ENCODE measurements at regions not wholly inside any gene's neighbourhood (a gene's known extent, or its start where the extent isn't known, plus 50 kb on each side); places are given as distances from the start of the nearest gene placed in this dataset.

DNA sequence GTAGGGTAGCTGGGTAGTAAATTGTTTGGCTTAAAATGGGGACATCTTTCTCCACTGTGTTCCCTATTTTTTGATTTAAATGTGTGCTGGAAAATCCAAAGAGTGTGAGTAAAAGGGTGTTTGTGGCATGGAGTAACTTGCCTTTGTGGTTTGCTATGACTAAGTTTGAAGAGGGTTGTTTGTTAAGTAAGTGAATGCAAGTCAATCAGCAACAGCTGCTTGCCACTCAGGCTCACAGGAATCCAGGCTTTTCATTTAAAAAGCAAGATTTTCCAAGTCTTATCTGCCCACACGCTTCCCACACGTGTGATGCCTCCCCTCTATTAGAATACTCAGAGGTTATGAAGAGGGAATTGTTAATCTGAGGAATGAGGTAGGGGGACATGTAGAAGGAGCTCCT is 847.7 kb upstream of the RBFOX1 start:
- Histone ChIP-seq H4K91ac (ENCODE audit: insufficient read depth, low read depth, low read length) (no peak overlapping the region), H3K9me3 (ENCODE audit: control insufficient read depth, insufficient read depth, low read length) (peaks cover 10% of the 10 kb centered on the region), H3K4me2 (ENCODE audit: low read depth, low read length) (no peak overlapping the region), H2AK5ac (ENCODE audit: low read depth, low read length) (no peak overlapping the region), H3K27me3 (ENCODE audit: control insufficient read depth, insufficient read depth, low read length) (no peaks in the 10 kb centered on the region), H3K36me3 (ENCODE audit: control insufficient read depth, insufficient read depth, low read length) (no peaks in the 10 kb centered on the region), H4K5ac (ENCODE audit: low read depth, low read length) (no peak overlapping the region), H3K18ac (ENCODE audit: low read depth, low read length) (no peak overlapping the region), H3K14ac (replicated peaks; ENCODE audit: low read depth, low read length) (no peak overlapping the region), H3K23ac (ENCODE audit: low read depth, low read length) (no peak overlapping the region), H2AFZ (replicated peaks; ENCODE audit: low read length, poor library complexity) (no peak overlapping the region), H3K4me3 (ENCODE audit: insufficient read depth, low read depth, low read length) (no peak overlapping the region), H3K79me1 (ENCODE audit: low read depth in 1 of 2, low read length in 2 of 2) (no peaks in the 10 kb centered on the region), H3K27ac (ENCODE audit: insufficient read depth, low read length) (no peak overlapping the region), H2BK20ac (ENCODE audit: low read depth, low read length) (no peak overlapping the region), H3K56ac (ENCODE audit: extremely low read depth, insufficient read depth, low read length) (no peak overlapping the region), H3K9me1 (ENCODE audit: insufficient read depth, low read length) (no peaks in the 10 kb centered on the region), H3K4ac (ENCODE audit: low read depth, low read length) (no peak overlapping the region), H2AK9ac (replicated peaks; ENCODE audit: low read depth, low read length, poor library complexity) (no peak overlapping the region), H2BK15ac (ENCODE audit: low read depth, low read length) (no peak overlapping the region), H4K20me1 (ENCODE audit: insufficient read depth, low read length) (no peaks in the 10 kb centered on the region), H4K8ac (ENCODE audit: low read depth in 2 of 2, low read length in 2 of 2) (no peak overlapping the region), H3K9ac (ENCODE audit: low read depth, low read length) (no peak overlapping the region), H2BK120ac (ENCODE audit: low read depth, low read length) (no peak overlapping the region), H2BK5ac (ENCODE audit: low read depth, low read length, poor library complexity, severe bottlenecking) (no peak overlapping the region), H3K4me1 (ENCODE audit: control insufficient read depth, insufficient read depth, low read length) (no peaks in the 10 kb centered on the region)
- ChIA-PET POLR2A (ENCODE audit: unreplicated experiment) (no interaction called here), CTCF (interaction anchor here (0.5 kb wide), 1 partner anchor 66 kb away, joined by 3 read pairs; no protein-coding TSS in a partner anchor)
- TF ChIP-seq MXI1 (IDR thresholded peaks at IDR 0.05; ENCODE audit: borderline replicate concordance, low read depth, low read length) (no peak), SMC3 (IDR thresholded peaks at IDR 0.05; ENCODE audit: low read depth, low read length) (no peak), NFE2L2 (IDR thresholded peaks at IDR 0.05; ENCODE audit: low read depth, low read length) (no peak), CHD1 (IDR thresholded peaks at IDR 0.05; ENCODE audit: low read depth, low read length) (no peak), CEBPB (IDR thresholded peaks at IDR 0.05; ENCODE audit: low read depth, low read length) (no peak), POLR2A (IDR thresholded peaks at IDR 0.05; ENCODE audit: low read depth, low read length) (no peak)
- TF ChIP-seq, protein P1, sequence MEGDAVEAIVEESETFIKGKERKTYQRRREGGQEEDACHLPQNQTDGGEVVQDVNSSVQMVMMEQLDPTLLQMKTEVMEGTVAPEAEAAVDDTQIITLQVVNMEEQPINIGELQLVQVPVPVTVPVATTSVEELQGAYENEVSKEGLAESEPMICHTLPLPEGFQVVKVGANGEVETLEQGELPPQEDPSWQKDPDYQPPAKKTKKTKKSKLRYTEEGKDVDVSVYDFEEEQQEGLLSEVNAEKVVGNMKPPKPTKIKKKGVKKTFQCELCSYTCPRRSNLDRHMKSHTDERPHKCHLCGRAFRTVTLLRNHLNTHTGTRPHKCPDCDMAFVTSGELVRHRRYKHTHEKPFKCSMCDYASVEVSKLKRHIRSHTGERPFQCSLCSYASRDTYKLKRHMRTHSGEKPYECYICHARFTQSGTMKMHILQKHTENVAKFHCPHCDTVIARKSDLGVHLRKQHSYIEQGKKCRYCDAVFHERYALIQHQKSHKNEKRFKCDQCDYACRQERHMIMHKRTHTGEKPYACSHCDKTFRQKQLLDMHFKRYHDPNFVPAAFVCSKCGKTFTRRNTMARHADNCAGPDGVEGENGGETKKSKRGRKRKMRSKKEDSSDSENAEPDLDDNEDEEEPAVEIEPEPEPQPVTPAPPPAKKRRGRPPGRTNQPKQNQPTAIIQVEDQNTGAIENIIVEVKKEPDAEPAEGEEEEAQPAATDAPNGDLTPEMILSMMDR (conservative IDR thresholded peaks at IDR 0.05; ENCODE audit: low read depth, low read length) = no peak
- DNase-seq (no peak), ATAC-seq (ENCODE audit: low read depth) (no peak)
- in situ Hi-C loops (cut with MboI; ENCODE audit: low sequenced_read_pairs) (no loop called here), intact Hi-C loops (cut with micrococcal nuclease) (no loop called here), dilution Hi-C loops (cut with HindIII; ENCODE audit: low sequenced_read_pairs, unreplicated experiment) (no loop called here)
- BruUV-seq (replicated peaks) = no TSS peak
- WGBS, 2 experiments (ENCODE audit: extremely low coverage in 2 of 2, insufficient read length in 1 of 2) = no CpG with 5 or more reads among the region's 2 CpGs
